RWPE2 (cell line): ENCODE measurements at regions not wholly inside any gene's neighbourhood (a gene's known extent, or its start where the extent isn't known, plus 50 kb on each side); places are given as distances from the start of the nearest gene placed in this dataset.

Source experiments
- ATAC-seq: fragments of 200-7000 bp; cut with Tn5 transposase; 3 replicates; pipeline ENCODE4 v1.9.1; 2021; ENCODE audit warnings: low read depth
- DNase-seq: peaks from one replicate; pipeline ENCODE4 v3.0.0-alpha.2; 2020; ENCODE audit warnings: low spot score
- H3K27ac ChIP-seq: fragments of 450-650 bp; 2 replicates; pipeline ENCODE4 v1.5.1; 2017; ENCODE audit warnings: mild to moderate bottlenecking; ENCODE audit not compliant: poor library complexity, severe bottlenecking
- H3K27me3 ChIP-seq: fragments of 250-450 bp; sonication (Bioruptor Pico); 2 replicates; pipeline ENCODE4 v1.5.1; 2021; ENCODE audit warnings: mild to moderate bottlenecking, moderate library complexity; ENCODE audit not compliant: insufficient read depth, poor library complexity, severe bottlenecking
- H3K36me3 ChIP-seq: fragments of 250-450 bp; sonication (Bioruptor Pico); 2 replicates; pipeline ENCODE4 v1.5.1; 2020; ENCODE audit warnings: low read depth, mild to moderate bottlenecking, moderate library complexity
- H3K4me1 ChIP-seq: fragments of 250-450 bp; sonication (Bioruptor Pico); 2 replicates; pipeline ENCODE4 v1.5.1; 2021; ENCODE audit warnings: mild to moderate bottlenecking, moderate library complexity; ENCODE audit not compliant: insufficient read depth, poor library complexity, severe bottlenecking
- H3K4me3 ChIP-seq: fragments of 250-450 bp; sonication (Bioruptor Pico); 2 replicates; pipeline ENCODE4 v1.5.1; 2021; ENCODE audit warnings: mild to moderate bottlenecking, moderate library complexity; ENCODE audit not compliant: severe bottlenecking
- H3K9me3 ChIP-seq: fragments of 250-450 bp; sonication (Bioruptor Pico); 2 replicates; pipeline ENCODE4 v1.5.1; 2021; ENCODE audit warnings: mild to moderate bottlenecking, moderate library complexity; ENCODE audit not compliant: severe bottlenecking
- CTCF ChIP-seq: fragments of 450-650 bp; IDR thresholded peaks from one replicate; pipeline ENCODE4 v1.5.1; 2017; ENCODE audit warnings: mild to moderate bottlenecking, moderate library complexity; ENCODE audit not compliant: poor library complexity, severe bottlenecking

DNA sequence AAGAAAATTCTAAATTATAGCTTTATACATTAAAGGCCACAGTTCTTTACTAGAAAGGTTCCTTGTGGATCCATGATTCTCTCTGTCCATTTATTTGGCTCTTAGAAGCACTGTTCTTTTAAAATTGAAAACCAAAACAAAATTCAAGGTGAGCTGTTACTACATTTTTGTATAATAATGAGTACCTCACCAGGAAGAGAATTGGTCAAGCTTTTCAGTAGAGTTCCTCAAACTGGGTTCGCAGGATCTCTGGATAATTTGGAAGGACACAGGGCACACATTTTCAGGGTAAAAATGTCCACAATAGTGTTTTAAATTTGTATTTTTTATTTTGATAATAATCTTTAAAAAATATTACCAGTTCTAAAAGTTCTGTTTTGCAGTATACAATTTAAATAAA lies 93.0 kb downstream of the PPP1R3A start:
- Histone ChIP-seq H3K4me1 (no peaks in the 10 kb centered on the region), H3K4me3 (no peak overlapping the region), H3K27ac (no peak overlapping the region), H3K36me3 (no peaks in the 10 kb centered on the region), H3K9me3 (no peaks in the 10 kb centered on the region), H3K27me3 (no peaks in the 10 kb centered on the region)
- no peak for TF ChIP-seq CTCF
- DNase-seq = no peak
- no peak for ATAC-seq

- Histone ChIP-seq H3K27ac (no peak overlapping the region), H3K4me1 (no peaks in the 10 kb centered on the region), H3K4me3 (no peak overlapping the region), H3K27me3 (no peaks in the 10 kb centered on the region), H3K9me3 (no peaks in the 10 kb centered on the region), H3K36me3 (no peaks in the 10 kb centered on the region)
- no peak for TF ChIP-seq CTCF
- DNase-seq (no peak), ATAC-seq (no peak)
Observed at GRCh38 chr7:113824117-113824823, 94.5 kb downstream of the PPP1R3A start.

- Histone ChIP-seq H3K9me3 (no peaks in the 10 kb centered on the region), H3K36me3 (no peaks in the 10 kb centered on the region), H3K4me1 (no peaks in the 10 kb centered on the region), H3K27me3 (no peaks in the 10 kb centered on the region), H3K27ac (no peak overlapping the region), H3K4me3 (no peak overlapping the region)
- no peak for ATAC-seq
- DNase-seq = no peak
- no peak for TF ChIP-seq CTCF
Observed at GRCh38 chr7:113819474-113819873, 99.3 kb downstream of the PPP1R3A start.

DNA sequence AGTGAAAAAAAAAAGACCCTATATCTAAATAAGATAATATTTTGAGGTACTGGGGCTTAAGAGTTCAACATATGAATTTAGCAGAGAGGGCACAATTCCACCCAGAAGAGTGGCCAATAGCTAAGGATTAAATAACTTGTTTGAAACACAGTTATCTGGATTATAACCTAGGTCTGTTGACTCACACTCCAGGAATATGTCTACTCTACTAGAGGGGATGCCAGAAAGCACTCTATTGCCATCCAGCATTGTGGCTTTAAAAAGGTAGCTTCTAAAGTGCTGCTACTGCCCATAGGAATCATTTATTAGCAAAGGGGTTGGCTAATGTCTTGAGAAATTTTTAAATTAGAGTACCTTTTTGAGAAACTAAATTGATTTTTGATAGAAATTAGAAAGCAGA lies 102.2 kb downstream of the PPP1R3A start:
- Histone ChIP-seq H3K4me1 (no peaks in the 10 kb centered on the region), H3K4me3 (no peak overlapping the region), H3K36me3 (no peaks in the 10 kb centered on the region), H3K27ac (no peak overlapping the region), H3K27me3 (no peaks in the 10 kb centered on the region), H3K9me3 (no peaks in the 10 kb centered on the region)
- DNase-seq = no peak
- no peak for ATAC-seq
- TF ChIP-seq CTCF = no peak

- H3K4me3 ChIP-seq = no peak overlapping the region
- H3K27me3 ChIP-seq = no peaks in the 10 kb centered on the region
- H3K4me1 ChIP-seq = no peaks in the 10 kb centered on the region
- ATAC-seq = no peak
- no peak for DNase-seq
- H3K27ac ChIP-seq = no peak overlapping the region
- H3K36me3 ChIP-seq = no peaks in the 10 kb centered on the region
- TF ChIP-seq CTCF = no peak
- no peaks in the 10 kb centered on the region for H3K9me3 ChIP-seq
Observed at GRCh38 chr7:113813471-113813870, 105.3 kb downstream of the PPP1R3A start.
